ENCODE measurements at regions not wholly inside any gene's neighbourhood (a gene's known extent, or its start where the extent isn't known, plus 50 kb on each side); places are given as distances from the start of the nearest gene placed in this dataset.

DNA sequence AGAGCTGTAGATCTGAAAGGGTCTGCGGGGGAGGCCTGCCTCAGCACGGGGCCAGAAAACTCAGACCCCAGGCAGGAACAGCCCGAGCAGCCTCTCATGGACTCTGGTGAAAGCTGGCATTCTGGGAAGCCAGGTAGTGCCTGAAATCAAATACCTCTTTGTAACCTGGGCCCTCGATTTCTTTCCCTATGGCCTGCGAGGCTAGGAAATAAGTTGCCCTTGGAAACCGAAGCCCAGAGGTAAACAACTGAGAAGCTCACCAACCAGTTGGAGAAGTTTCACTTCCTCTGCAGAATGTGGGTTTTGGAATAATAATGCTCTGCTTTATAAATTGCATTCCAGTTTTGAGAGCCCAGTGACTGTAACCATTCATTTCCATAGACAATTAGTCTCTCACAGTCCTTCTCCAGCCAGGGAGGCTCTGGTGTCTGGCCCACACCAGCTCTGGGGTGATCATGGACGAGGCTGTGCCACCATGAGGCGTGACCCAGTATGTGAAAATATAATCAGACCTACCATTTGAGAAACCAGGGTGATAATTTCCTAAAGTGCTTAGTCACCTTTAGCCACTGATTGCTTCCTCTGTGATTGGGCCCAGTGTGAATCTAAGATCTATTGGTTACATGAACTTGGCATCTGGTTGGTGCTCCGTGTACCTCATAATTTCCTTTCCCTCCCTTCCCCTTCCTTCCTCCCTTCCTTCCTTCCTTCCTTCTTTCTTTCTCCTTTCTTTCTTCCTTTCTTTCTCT, 133.1 kb upstream of the PELI1 start:
- TF ChIP-seq, protein P1, sequence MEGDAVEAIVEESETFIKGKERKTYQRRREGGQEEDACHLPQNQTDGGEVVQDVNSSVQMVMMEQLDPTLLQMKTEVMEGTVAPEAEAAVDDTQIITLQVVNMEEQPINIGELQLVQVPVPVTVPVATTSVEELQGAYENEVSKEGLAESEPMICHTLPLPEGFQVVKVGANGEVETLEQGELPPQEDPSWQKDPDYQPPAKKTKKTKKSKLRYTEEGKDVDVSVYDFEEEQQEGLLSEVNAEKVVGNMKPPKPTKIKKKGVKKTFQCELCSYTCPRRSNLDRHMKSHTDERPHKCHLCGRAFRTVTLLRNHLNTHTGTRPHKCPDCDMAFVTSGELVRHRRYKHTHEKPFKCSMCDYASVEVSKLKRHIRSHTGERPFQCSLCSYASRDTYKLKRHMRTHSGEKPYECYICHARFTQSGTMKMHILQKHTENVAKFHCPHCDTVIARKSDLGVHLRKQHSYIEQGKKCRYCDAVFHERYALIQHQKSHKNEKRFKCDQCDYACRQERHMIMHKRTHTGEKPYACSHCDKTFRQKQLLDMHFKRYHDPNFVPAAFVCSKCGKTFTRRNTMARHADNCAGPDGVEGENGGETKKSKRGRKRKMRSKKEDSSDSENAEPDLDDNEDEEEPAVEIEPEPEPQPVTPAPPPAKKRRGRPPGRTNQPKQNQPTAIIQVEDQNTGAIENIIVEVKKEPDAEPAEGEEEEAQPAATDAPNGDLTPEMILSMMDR (conservative IDR thresholded peaks at IDR 0.05; ENCODE audit: low read depth in 2 of 2): no peak
- TF ChIP-seq, protein P2, sequence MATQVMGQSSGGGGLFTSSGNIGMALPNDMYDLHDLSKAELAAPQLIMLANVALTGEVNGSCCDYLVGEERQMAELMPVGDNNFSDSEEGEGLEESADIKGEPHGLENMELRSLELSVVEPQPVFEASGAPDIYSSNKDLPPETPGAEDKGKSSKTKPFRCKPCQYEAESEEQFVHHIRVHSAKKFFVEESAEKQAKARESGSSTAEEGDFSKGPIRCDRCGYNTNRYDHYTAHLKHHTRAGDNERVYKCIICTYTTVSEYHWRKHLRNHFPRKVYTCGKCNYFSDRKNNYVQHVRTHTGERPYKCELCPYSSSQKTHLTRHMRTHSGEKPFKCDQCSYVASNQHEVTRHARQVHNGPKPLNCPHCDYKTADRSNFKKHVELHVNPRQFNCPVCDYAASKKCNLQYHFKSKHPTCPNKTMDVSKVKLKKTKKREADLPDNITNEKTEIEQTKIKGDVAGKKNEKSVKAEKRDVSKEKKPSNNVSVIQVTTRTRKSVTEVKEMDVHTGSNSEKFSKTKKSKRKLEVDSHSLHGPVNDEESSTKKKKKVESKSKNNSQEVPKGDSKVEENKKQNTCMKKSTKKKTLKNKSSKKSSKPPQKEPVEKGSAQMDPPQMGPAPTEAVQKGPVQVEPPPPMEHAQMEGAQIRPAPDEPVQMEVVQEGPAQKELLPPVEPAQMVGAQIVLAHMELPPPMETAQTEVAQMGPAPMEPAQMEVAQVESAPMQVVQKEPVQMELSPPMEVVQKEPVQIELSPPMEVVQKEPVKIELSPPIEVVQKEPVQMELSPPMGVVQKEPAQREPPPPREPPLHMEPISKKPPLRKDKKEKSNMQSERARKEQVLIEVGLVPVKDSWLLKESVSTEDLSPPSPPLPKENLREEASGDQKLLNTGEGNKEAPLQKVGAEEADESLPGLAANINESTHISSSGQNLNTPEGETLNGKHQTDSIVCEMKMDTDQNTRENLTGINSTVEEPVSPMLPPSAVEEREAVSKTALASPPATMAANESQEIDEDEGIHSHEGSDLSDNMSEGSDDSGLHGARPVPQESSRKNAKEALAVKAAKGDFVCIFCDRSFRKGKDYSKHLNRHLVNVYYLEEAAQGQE (IDR thresholded peaks at IDR 0.05; ENCODE audit: unreplicated experiment): no peak
- no peak for TF ChIP-seq POLR2AphosphoS5 (IDR thresholded peaks at IDR 0.05; ENCODE audit: low read depth)

Data from GM23338 (cell line).